ENCODE measurements at regions not wholly inside any gene's neighbourhood (a gene's known extent, or its start where the extent isn't known, plus 50 kb on each side); places are given as distances from the start of the nearest gene placed in this dataset.

GRCh38 chr2:219772103-219772635 lies 144.7 kb downstream of the SLC4A3 start:
- no peak for DNase-seq

GRCh38 chr2:219772697-219773096 lies 145.3 kb downstream of the SLC4A3 start:
- no peak for DNase-seq

DNA sequence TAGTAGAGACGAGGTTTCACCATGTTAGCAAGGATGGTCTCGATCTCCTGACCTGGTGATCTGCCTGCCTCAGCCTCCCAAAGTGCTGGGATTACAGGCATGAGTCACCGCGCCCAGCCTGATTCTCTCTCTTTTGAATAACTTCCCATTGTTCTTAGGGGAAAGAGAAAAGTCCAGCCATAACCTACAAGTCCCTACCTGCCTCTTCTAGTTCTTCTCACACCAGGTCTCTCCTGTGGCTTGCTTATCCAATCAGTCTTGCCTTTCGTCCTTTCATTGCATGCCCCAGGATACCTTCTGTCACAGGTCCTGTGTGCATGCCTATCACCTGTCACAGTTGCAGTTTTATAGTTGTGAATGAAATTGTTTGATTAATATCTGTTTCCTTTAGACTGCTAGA lies 148.1 kb downstream of the SLC4A3 start:
- DNase-seq = no peak

GRCh38 chr2:219777388-219777787 lies 150.0 kb downstream of the SLC4A3 start:
- DNase-seq = no peak

- no peak for DNase-seq
These were observed 150.8 kb downstream of the SLC4A3 start for GRCh38 chr2:219778189-219778588.

DNA sequence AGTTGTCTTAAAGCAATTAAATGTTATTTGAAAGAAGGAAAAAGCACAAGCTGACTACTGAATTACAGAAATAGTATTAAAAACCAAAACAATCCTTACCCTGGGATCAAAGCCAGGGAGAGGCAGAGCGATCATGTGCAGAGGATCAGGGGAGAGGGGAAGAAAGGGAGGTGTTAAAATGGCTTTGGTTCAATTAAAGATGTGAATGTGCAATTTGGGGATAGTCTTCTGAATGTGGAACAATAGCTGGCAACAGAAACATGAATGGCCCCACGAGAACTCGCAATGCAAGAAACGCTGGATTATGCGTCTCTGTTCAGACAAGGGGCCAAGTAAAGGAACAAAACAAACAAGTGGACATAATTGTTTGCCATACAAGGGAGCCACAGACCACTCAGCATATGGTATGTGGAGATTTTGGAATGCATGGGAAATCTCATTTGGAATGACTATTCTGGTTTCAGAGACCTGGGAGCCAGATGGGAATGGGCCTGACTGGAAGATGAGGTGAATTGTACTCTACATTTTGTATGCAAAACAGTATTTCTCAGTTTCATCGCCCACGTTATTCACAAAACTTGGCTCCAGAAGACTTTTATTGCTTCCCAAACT lies 155.4 kb downstream of the SLC4A3 start:
- no peak for DNase-seq

DNA sequence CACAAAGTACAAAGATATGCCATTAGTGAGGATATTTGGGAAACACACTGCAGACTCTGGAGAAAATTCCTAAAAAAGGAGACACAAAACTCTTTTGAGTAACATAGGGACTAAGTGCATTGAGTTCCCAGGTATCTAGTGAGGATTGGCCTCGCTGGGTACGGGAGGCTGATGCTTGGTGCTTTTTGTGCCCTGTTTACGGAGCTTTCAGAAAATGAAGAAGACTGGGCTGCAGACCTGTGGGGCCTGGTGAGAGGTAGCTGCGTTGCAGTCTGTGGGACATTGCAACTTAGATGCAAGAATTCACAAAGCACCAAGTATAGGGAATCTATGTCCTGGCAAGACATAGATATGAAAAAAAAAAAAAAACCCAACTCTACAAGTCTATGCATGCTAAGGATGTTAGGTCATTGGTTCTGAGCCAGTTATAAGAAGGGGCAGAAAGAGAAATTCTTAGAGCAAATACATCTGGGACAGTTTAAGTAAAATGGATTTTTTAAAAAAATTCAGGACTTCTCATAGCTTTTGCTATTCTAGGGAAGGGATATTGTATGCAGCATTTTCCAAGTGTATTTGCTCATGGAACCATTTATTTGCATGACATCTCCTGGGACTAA lies 156.0 kb downstream of the SLC4A3 start:
- DNase-seq = no peak

GRCh38 chr2:219784178-219784577 lies 156.7 kb downstream of the SLC4A3 start:
- no peak for DNase-seq

DNA sequence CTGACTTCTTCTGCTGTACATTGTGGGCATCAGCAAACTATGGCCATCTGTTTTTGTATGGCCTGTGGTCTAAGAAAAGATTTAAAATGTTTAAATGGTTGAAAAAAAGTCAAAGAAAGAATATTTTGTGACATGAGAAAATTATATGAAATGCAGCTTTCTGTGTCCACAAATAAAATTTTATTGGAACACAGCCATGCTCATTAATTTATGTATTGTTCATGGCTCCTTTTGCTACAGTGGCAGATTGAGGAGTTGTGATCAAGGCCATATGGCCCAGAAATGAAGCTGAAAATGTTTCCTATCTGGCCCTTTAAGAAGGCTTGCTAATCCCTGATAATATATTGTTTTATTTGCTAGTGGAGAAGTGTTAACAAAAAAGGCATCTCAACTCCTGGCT lies 162.0 kb downstream of the SLC4A3 start:
- DNase-seq = no peak

DNA sequence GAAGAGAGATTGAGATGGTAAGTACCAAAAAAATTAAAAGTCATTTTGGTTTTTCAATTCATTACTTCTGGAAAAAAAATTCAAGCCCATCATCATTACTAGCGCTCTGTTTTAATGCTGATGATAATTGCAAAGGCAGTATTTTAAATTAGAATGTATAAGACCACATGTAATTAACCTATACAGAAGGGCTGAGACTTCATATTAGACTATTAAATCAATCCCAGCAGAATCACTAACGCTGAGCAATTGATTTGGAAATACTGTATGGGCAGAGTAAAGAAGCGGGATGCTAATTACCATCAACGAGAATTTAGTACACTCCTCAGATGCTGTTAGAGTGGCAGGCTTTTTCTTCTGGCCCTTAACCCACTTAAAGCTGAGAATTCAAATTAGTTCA lies 165.0 kb downstream of the SLC4A3 start:
- no peak for DNase-seq

GRCh38 chr2:219798430-219798829 lies 171.0 kb downstream of the SLC4A3 start:
- DNase-seq = no peak

DNA sequence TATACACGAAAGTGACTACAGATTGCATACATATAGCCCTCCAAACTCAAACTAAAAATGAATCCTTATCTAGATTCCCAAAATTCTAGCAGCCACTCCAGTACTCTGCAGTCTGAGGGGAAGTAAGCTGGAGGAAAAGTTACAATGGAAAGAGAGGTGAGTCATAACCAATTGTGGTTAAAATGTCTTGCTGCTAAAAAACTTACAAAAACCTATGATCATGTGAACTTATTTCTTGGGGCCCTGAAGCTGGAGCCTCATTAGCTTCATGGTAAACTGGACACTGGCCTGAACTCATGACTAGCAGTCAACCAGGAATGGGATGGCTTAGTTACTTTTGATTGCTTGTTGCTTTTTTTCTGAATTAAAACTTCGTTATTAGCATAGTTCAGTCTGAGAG lies 175.9 kb downstream of the SLC4A3 start:
- DNase-seq = no peak

- DNase-seq = no peak
These were observed 183.5 kb downstream of the SLC4A3 start for GRCh38 chr2:219810895-219811294.

GRCh38 chr2:219812672-219813071 lies 185.2 kb downstream of the SLC4A3 start:
- DNase-seq = no peak

- no peak for DNase-seq
These were observed 193.3 kb downstream of the SLC4A3 start for GRCh38 chr2:219820767-219821166.

DNA sequence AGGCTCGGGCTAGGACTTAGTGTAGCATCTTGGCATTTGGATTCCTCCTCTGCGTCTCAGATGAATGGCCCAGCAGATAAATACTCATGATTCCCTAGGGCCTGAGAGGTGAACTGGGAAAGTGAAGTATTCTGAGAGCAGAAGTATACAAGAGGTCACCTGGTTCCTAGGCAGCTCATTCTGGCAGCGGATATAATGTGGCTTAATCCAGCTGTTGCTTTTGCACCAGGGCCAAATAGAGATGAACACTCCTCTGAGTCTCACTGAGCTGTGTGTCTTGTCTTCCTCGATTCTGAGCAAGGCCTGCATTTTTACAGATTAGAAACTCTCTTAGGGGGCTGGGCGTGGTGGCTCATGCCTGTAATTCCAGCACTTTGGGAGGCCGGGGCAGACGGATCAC lies 196.1 kb downstream of the SLC4A3 start:
- DNase-seq = no peak

GRCh38 chr2:219824996-219825395 lies 197.6 kb downstream of the SLC4A3 start:
- DNase-seq = no peak

GRCh38 chr2:219828127-219828526 lies 200.7 kb downstream of the SLC4A3 start:
- no peak for DNase-seq

GRCh38 chr2:219829667-219830352 lies 202.4 kb downstream of the SLC4A3 start:
- DNase-seq = no peak

GRCh38 chr2:219830353-219830738 lies 202.9 kb downstream of the SLC4A3 start:
- no peak for DNase-seq

- DNase-seq = no peak
These were observed 204.5 kb downstream of the SLC4A3 start for GRCh38 chr2:219831957-219832356.

DNA sequence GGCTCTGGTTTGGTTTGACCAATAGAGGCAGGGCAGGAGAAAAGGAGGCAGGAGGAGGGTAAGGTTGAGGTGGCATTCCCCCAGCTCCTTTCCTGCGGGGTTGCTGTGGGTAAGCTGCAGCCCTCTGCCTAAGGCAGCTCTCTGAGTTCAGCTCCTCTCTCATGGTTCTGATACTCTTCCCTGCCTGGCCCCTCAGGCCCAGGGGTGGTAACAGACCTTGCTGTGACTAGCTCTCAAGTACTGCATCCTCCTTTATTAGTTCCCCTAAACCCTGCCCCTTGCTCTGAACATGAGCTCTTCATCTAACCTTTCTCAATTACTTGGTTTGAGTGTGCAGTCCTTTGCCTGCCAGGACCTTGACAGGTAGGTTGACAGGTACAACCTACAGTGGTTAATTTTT lies 205.5 kb downstream of the SLC4A3 start:
- DNase-seq = no peak

DNA sequence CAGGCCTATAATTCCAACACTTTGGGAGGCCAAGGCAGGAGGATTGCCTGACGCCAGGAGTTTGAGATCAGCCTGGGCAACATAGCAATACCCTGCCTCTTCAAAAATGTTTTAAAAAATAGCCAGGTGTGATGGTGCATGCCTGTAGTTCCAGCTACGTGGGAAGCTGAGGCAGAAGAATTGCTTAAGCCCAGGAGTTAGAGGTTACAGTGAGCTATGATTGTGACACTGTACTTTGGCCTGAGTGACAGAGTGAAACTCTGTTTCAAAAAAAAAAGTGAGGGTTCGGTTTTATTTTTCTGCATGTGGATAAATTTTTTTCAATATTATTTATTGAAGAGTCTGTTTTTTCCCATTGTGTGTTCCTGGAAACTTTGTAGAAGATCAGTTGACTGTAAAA lies 208.1 kb downstream of the SLC4A3 start:
- DNase-seq = no peak

- no peak for DNase-seq
These were observed 209.3 kb downstream of the SLC4A3 start for GRCh38 chr2:219836647-219837177.

Measured in hematopoietic multipotent progenitor cell treated with erythropoietin and hydrocortisone succinate and interleukin-3 and kit ligand, for 8 days (in vitro differentiated cells).